ENCODE measurements at regions not wholly inside any gene's neighbourhood (a gene's known extent, or its start where the extent isn't known, plus 50 kb on each side); places are given as distances from the start of the nearest gene placed in this dataset.

- Histone ChIP-seq H3K79me2 (ENCODE audit: insufficient read depth) (no peaks in the 10 kb centered on the region), H3K27me3 (ENCODE audit: insufficient read depth) (no peaks in the 10 kb centered on the region), H3K4me2 (no peak overlapping the region), H3K9ac (no peak overlapping the region), H3K9me3 (no peaks in the 10 kb centered on the region), H3K27ac (ENCODE audit: low read depth in 2 of 2, low read length in 1 of 2) (no peak overlapping the region), H2AFZ (ENCODE audit: low read depth) (no peak overlapping the region), H4K20me1 (ENCODE audit: insufficient read depth) (no peaks in the 10 kb centered on the region), H3K4me1 (ENCODE audit: control insufficient read depth in 1 of 2, insufficient read depth in 2 of 2, low read depth in 1 of 2, low read length in 1 of 2) (no peaks in the 10 kb centered on the region), H3K9me2 (no peaks in the 10 kb centered on the region), H3K4me3 (ENCODE audit: low read depth in 2 of 2, low read length in 1 of 2) (no peak overlapping the region), H3F3A (replicated peaks; ENCODE audit: insufficient read depth) (no peaks in the 10 kb centered on the region), H3K36me3 (replicated peaks in 1 of 2; ENCODE audit: control insufficient read depth in 1 of 2, insufficient read depth in 2 of 2, low read length in 1 of 2) (no peaks in the 10 kb centered on the region)
- 26% methylated on average over 3 of the region's 3 CpGs for WGBS (ENCODE audit: low lambda C conversion rate)
- CTCF ChIA-PET = interaction anchor here (1.1 kb wide), 1 partner anchor 12 kb away, joined by 3 read pairs; no protein-coding TSS in a partner anchor
- TF ChIP-seq GATA2 (CRISPR knock-in tag; IDR thresholded peaks at IDR 0.05) (no peak), IRF3 (IDR thresholded peaks at IDR 0.05; ENCODE audit: low read depth, low read length) (no peak), CHD2 (IDR thresholded peaks at IDR 0.05; ENCODE audit: low read length, partially characterized antibody) (no peak), MEF2A (IDR thresholded peaks at IDR 0.05; ENCODE audit: borderline replicate concordance, low read depth) (no peak), NRF1 (IDR thresholded peaks at IDR 0.05; ENCODE audit: low read depth, low read length) (no peak), TEAD4 (IDR thresholded peaks at IDR 0.05; ENCODE audit: borderline replicate concordance, insufficient read depth) (no peak), MAX (IDR thresholded peaks at IDR 0.05; ENCODE audit: low read depth) (no peak), REST (IDR thresholded peaks at IDR 0.05; ENCODE audit: low read depth, low read length) (no peak), PBX3 (IDR thresholded peaks at IDR 0.05) (no peak), SMC3 (IDR thresholded peaks at IDR 0.05; ENCODE audit: low read depth, low read length) (no peak), USF1 (IDR thresholded peaks at IDR 0.05; ENCODE audit: borderline replicate concordance, low read depth) (no peak), CTCF (IDR thresholded peaks at IDR 0.05) (no peak), RXRA (IDR thresholded peaks at IDR 0.05; ENCODE audit: borderline replicate concordance, low read depth) (no peak), JUND (IDR thresholded peaks at IDR 0.05) (no peak), USF2 (IDR thresholded peaks at IDR 0.05; ENCODE audit: borderline replicate concordance, low read depth, low read length) (no peak), ELF1 (IDR thresholded peaks at IDR 0.05) (no peak), RFX5 (IDR thresholded peaks at IDR 0.05; ENCODE audit: low read length) (no peak), FOXM1 (IDR thresholded peaks at IDR 0.05; ENCODE audit: low read depth) (no peak), MXI1 (IDR thresholded peaks at IDR 0.05; ENCODE audit: low read depth, low read length) (no peak)
- POLR2A ChIA-PET = no interaction called here
- no peak for DNase-seq
Observed at GRCh38 chr3:67981077-67981476, 326.7 kb upstream of the SUCLG2 start.
